ENCODE measurements at regions not wholly inside any gene's neighbourhood (a gene's known extent, or its start where the extent isn't known, plus 50 kb on each side); places are given as distances from the start of the nearest gene placed in this dataset.

- TF ChIP-seq ZBTB4 (CRISPR knock-in tag; IDR thresholded peaks at IDR 0.05) (no peak), KAT2A (conservative IDR thresholded peaks at IDR 0.05; ENCODE audit: control insufficient read depth, low read depth, low read length) (no peak), ZSCAN29 (IDR thresholded peaks at IDR 0.05) (no peak), MLLT1 (IDR thresholded peaks at IDR 0.05) (no peak), CHD1 (IDR thresholded peaks at IDR 0.05; ENCODE audit: low read depth, low read length) (no peak), CHD4 (IDR thresholded peaks at IDR 0.05) (no peak), EGR1 (IDR thresholded peaks at IDR 0.05; ENCODE audit: borderline replicate concordance in 1 of 2, low read depth in 2 of 2, low read length in 2 of 2) (no peak)
Measured at GRCh38 chr9:27654629-27655285, 81.5 kb upstream of the C9orf72 start (continued).

GRCh38 chr9:27655441-27655840, 82.2 kb upstream of the C9orf72 start:
- in situ Hi-C loops (cut with MboI) (no loop called here), intact Hi-C loops (cut with micrococcal nuclease; ENCODE audit: unreplicated experiment) (no loop called here)
- H3K79me2 ChIP-seq (ENCODE audit: control insufficient read depth, insufficient read depth, low read length): no peaks in the 10 kb centered on the region
- H3K9me3 ChIP-seq (replicated peaks; ENCODE audit: control insufficient read depth, insufficient read depth, low read length): no peaks in the 10 kb centered on the region
- RAD21 ChIA-PET (ENCODE audit: unreplicated experiment): no interaction called here
- no TSS peak for BruUV-seq (replicated peaks)
- POLR2A ChIA-PET: no interaction called here
- H2AFZ ChIP-seq (ENCODE audit: control insufficient read depth, low read depth, low read length): no peak overlapping the region
- H3K4me3 ChIP-seq: no peak overlapping the region
- no peak overlapping the region for H3K4me2 ChIP-seq (ENCODE audit: control insufficient read depth, insufficient read depth)
- no peak for ATAC-seq
- H3K27ac ChIP-seq (ENCODE audit: control insufficient read depth, insufficient read depth): no peak overlapping the region
- WGBS (ENCODE audit: insufficient coverage, insufficient replicate concordance, low lambda C conversion rate, missing lambda C conversion rate): 19% methylated on average over 2 of the region's 2 CpGs
- no peaks in the 10 kb centered on the region for H4K20me1 ChIP-seq (ENCODE audit: control insufficient read depth, insufficient read depth)
- CTCF ChIA-PET: no interaction called here
- H3K4me1 ChIP-seq (ENCODE audit: control insufficient read depth, insufficient read depth, low read length): no peaks in the 10 kb centered on the region
- no peak for DNase-seq (ENCODE audit: low read depth, low spot score)
- H3K36me3 ChIP-seq (ENCODE audit: control insufficient read depth in 2 of 2, insufficient read depth in 2 of 2, low read length in 1 of 2): no peaks in the 10 kb centered on the region
- no peak for FAIRE-seq
- SMC1A ChIA-PET (ENCODE audit: uncharacterized antibody, unreplicated experiment): no interaction called here
- no peaks in the 10 kb centered on the region; a peak in 1 of 4 replicates for H3K27me3 ChIP-seq (replicated peaks in 1 of 2; ENCODE audit: control insufficient read depth in 2 of 2, insufficient read depth in 2 of 2, low read length in 1 of 2)
- no peak overlapping the region for H3K9ac ChIP-seq (ENCODE audit: control insufficient read depth, insufficient read depth, low read length)
- TF ChIP-seq CBX3 (IDR thresholded peaks at IDR 0.05; ENCODE audit: borderline replicate concordance, low read depth) (no peak), NFYB (IDR thresholded peaks at IDR 0.05; ENCODE audit: insufficient read depth, low read depth, low read length) (no peak), RELA (IDR thresholded peaks at IDR 0.05; ENCODE audit: borderline replicate concordance, partially characterized antibody) (no peak), NFYA (IDR thresholded peaks at IDR 0.05; ENCODE audit: borderline replicate concordance, low read depth, low read length) (no peak), BCL11A (IDR thresholded peaks at IDR 0.05; ENCODE audit: low read depth, low read length) (no peak), RUNX3 (IDR thresholded peaks at IDR 0.05; ENCODE audit: low read length) (no peak)
- TF ChIP-seq, protein P1, sequence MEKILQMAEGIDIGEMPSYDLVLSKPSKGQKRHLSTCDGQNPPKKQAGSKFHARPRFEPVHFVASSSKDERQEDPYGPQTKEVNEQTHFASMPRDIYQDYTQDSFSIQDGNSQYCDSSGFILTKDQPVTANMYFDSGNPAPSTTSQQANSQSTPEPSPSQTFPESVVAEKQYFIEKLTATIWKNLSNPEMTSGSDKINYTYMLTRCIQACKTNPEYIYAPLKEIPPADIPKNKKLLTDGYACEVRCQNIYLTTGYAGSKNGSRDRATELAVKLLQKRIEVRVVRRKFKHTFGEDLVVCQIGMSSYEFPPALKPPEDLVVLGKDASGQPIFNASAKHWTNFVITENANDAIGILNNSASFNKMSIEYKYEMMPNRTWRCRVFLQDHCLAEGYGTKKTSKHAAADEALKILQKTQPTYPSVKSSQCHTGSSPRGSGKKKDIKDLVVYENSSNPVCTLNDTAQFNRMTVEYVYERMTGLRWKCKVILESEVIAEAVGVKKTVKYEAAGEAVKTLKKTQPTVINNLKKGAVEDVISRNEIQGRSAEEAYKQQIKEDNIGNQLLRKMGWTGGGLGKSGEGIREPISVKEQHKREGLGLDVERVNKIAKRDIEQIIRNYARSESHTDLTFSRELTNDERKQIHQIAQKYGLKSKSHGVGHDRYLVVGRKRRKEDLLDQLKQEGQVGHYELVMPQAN (conservative IDR thresholded peaks at IDR 0.05): no peak
